ENCODE measurements at regions not wholly inside any gene's neighbourhood (a gene's known extent, or its start where the extent isn't known, plus 50 kb on each side); places are given as distances from the start of the nearest gene placed in this dataset.
"Not testable (repeated sequence)": the region's sequence is repeated elsewhere in the genome, so short reads cannot be mapped to it uniquely, and the experiment has no call there.

DNA sequence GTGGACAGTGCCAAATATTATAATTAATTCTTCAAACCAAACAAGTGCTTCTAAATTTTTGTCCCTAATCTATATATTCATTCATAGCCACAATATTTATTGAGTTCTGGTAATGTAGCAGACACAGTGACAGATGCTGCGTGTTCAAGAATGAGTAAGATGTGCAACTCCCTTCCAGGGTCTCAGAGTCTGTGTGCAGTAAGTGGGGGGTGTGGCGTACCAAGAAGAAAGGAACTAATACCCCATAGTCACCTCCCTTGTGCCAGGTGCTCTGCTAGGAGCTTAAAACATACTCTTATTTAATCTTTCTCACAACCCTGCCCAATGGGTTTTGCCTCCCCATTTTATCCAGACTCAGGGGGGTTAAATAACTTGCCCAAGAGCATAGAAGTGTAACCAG is 358.7 kb downstream of the BARHL2 start:
- FAIRE-seq: no peak
- no peak for DNase-seq (ENCODE audit: insufficient read length, low spot score)
- TF ChIP-seq SPI1 (IDR thresholded peaks at IDR 0.05; ENCODE audit: low read depth, low read length) (no peak), PAX5 (IDR thresholded peaks at IDR 0.05; ENCODE audit: insufficient read depth, low read length, severe bottlenecking) (no peak), TAF1 (IDR thresholded peaks at IDR 0.05; ENCODE audit: low read depth, low read length) (no peak), POU2F2 (IDR thresholded peaks at IDR 0.05; ENCODE audit: low read depth, low read length) (no peak), POLR2A (IDR thresholded peaks at IDR 0.05; ENCODE audit: low read depth, low read length) (no peak), POLR2AphosphoS5 (IDR thresholded peaks at IDR 0.05; ENCODE audit: low read depth, low read length) (no peak)

DNA sequence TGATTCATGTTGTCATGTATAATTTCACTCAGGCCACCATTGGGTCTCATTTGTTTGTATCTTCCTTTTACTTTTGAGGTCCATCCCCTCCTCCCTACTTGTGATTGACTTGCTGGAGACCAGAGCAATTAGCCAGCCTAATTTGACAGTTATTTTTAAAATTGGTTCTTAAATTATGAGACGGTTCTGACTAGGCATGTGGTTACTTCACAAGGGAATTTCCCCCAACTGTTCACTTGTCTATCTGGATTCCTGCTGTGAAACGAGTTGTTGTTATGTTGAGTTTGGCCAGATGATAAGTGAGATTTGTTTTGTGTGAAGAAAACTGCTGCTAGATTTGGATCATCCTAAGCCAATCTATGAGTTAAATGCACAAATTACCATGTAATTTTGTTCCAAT is 359.1 kb downstream of the BARHL2 start:
- FAIRE-seq (no peak), DNase-seq (ENCODE audit: insufficient read length, low spot score) (no peak)
- no peak for TF ChIP-seq PAX5 (IDR thresholded peaks at IDR 0.05; ENCODE audit: insufficient read depth, low read length, severe bottlenecking)
- TF ChIP-seq POLR2A (IDR thresholded peaks at IDR 0.05; ENCODE audit: low read depth, low read length): no peak
- no peak for TF ChIP-seq SPI1 (IDR thresholded peaks at IDR 0.05; ENCODE audit: low read depth, low read length)
- TF ChIP-seq TAF1 (IDR thresholded peaks at IDR 0.05; ENCODE audit: low read depth, low read length): no peak
- TF ChIP-seq POLR2AphosphoS5 (IDR thresholded peaks at IDR 0.05; ENCODE audit: low read depth, low read length): no peak
- no peak for TF ChIP-seq POU2F2 (IDR thresholded peaks at IDR 0.05; ENCODE audit: low read depth, low read length)

GRCh38 chr1:90356991-90357390 is 360.1 kb downstream of the BARHL2 start:
- TF ChIP-seq TAF1 (IDR thresholded peaks at IDR 0.05; ENCODE audit: low read depth, low read length): no peak
- no peak for TF ChIP-seq SPI1 (IDR thresholded peaks at IDR 0.05; ENCODE audit: low read depth, low read length)
- no peak for TF ChIP-seq POU2F2 (IDR thresholded peaks at IDR 0.05; ENCODE audit: low read depth, low read length)
- no peak for TF ChIP-seq PAX5 (IDR thresholded peaks at IDR 0.05; ENCODE audit: insufficient read depth, low read length, severe bottlenecking)
- no peak for TF ChIP-seq POLR2A (IDR thresholded peaks at IDR 0.05; ENCODE audit: low read depth, low read length)
- no peak for TF ChIP-seq POLR2AphosphoS5 (IDR thresholded peaks at IDR 0.05; ENCODE audit: low read depth, low read length)
- DNase-seq (ENCODE audit: insufficient read length, low spot score) (no peak), FAIRE-seq (no peak)

GRCh38 chr1:90356101-90356500 is 361.0 kb downstream of the BARHL2 start:
- FAIRE-seq: no peak
- no peak for DNase-seq (ENCODE audit: insufficient read length, low spot score)
- TF ChIP-seq TAF1 (IDR thresholded peaks at IDR 0.05; ENCODE audit: low read depth, low read length) (no peak), PAX5 (IDR thresholded peaks at IDR 0.05; ENCODE audit: insufficient read depth, low read length, severe bottlenecking) (no peak), POU2F2 (IDR thresholded peaks at IDR 0.05; ENCODE audit: low read depth, low read length) (no peak), SPI1 (IDR thresholded peaks at IDR 0.05; ENCODE audit: low read depth, low read length) (no peak), POLR2AphosphoS5 (IDR thresholded peaks at IDR 0.05; ENCODE audit: low read depth, low read length) (no peak), POLR2A (IDR thresholded peaks at IDR 0.05; ENCODE audit: low read depth, low read length) (no peak)

GRCh38 chr1:90354704-90355103 is 359.8 kb downstream of the ZNF326 start:
- no peak for DNase-seq (ENCODE audit: insufficient read length, low spot score)
- no peak for FAIRE-seq
- TF ChIP-seq PAX5 (IDR thresholded peaks at IDR 0.05; ENCODE audit: insufficient read depth, low read length, severe bottlenecking) (no peak), POLR2A (IDR thresholded peaks at IDR 0.05; ENCODE audit: low read depth, low read length) (no peak), POLR2AphosphoS5 (IDR thresholded peaks at IDR 0.05; ENCODE audit: low read depth, low read length) (no peak), SPI1 (IDR thresholded peaks at IDR 0.05; ENCODE audit: low read depth, low read length) (no peak), TAF1 (IDR thresholded peaks at IDR 0.05; ENCODE audit: low read depth, low read length) (no peak), POU2F2 (IDR thresholded peaks at IDR 0.05; ENCODE audit: low read depth, low read length) (no peak)

DNA sequence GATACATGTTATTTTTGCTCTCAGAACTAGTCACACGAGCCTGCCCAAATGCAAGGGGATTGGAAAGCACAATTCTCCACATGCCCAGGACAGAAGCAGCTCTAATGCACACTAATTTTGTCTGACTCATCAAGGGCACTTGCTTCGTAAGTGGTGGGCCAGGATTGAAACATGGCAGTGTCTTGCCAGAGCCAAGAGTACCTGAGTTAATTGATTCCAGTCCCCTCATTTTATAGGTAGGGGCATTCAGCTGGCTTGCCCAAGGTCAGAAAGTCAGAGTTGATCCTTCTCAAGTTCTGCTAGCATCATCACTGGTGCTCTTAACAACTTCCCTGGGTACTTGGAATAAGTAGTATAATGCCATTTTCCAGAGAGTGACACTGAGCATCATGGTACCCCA is 356.1 kb downstream of the ZNF326 start:
- FAIRE-seq (no peak), DNase-seq (ENCODE audit: insufficient read length, low spot score) (no peak)
- TF ChIP-seq SPI1 (IDR thresholded peaks at IDR 0.05; ENCODE audit: low read depth, low read length) (no peak), PAX5 (IDR thresholded peaks at IDR 0.05; ENCODE audit: insufficient read depth, low read length, severe bottlenecking) (no peak), TAF1 (IDR thresholded peaks at IDR 0.05; ENCODE audit: low read depth, low read length) (no peak), POLR2AphosphoS5 (IDR thresholded peaks at IDR 0.05; ENCODE audit: low read depth, low read length) (no peak), POLR2A (IDR thresholded peaks at IDR 0.05; ENCODE audit: low read depth, low read length) (no peak)

GRCh38 chr1:90349510-90349909 is 354.6 kb downstream of the ZNF326 start:
- DNase-seq (ENCODE audit: insufficient read length, low spot score): no peak
- no peak for TF ChIP-seq SPI1 (IDR thresholded peaks at IDR 0.05; ENCODE audit: low read depth, low read length)
- TF ChIP-seq PAX5 (IDR thresholded peaks at IDR 0.05; ENCODE audit: insufficient read depth, low read length, severe bottlenecking): no peak
- no peak for TF ChIP-seq POLR2AphosphoS5 (IDR thresholded peaks at IDR 0.05; ENCODE audit: low read depth, low read length)
- TF ChIP-seq TAF1 (IDR thresholded peaks at IDR 0.05; ENCODE audit: low read depth, low read length): no peak
- no peak for TF ChIP-seq POLR2A (IDR thresholded peaks at IDR 0.05; ENCODE audit: low read depth, low read length)
- no peak for TF ChIP-seq POU2F2 (IDR thresholded peaks at IDR 0.05; ENCODE audit: low read depth, low read length)
- no peak for FAIRE-seq

- no peak for TF ChIP-seq PAX5 (IDR thresholded peaks at IDR 0.05; ENCODE audit: insufficient read depth, low read length, severe bottlenecking)
- TF ChIP-seq TAF1 (IDR thresholded peaks at IDR 0.05; ENCODE audit: low read depth, low read length): no peak
- TF ChIP-seq SPI1 (IDR thresholded peaks at IDR 0.05; ENCODE audit: low read depth, low read length): no peak
- no peak for FAIRE-seq
Observed at GRCh38 chr1:90348934-90349333, 354.0 kb downstream of the ZNF326 start.

GRCh38 chr1:90348459-90348858 is 353.5 kb downstream of the ZNF326 start:
- not testable (repeated sequence) for FAIRE-seq; DNase-seq (ENCODE audit: insufficient read length, low spot score)

More at GRCh38 chr1:90348934-90349333, 354.0 kb downstream of the ZNF326 start:
- DNase-seq (ENCODE audit: insufficient read length, low spot score): no peak

DNA sequence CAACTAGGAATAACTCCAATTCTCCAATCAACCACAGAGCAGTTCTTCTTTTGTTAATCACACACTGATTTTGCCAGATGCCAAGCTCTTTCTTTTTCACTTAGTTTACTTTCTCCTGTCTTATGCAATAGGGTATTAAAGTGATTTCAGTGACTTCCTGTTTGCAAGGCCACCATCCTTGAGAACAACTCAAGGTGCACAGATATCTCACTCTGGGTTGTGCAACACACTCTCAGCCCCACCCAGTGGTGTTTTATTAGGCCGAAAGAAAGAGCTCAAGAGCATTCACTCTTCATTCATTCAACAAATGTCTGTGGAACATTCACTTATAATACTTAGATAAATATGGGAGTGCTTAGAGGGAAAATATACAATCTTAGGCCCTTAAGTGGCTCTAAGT is 352.5 kb downstream of the ZNF326 start:
- TF ChIP-seq SPI1 (IDR thresholded peaks at IDR 0.05; ENCODE audit: low read depth, low read length): no peak
- no peak for TF ChIP-seq PAX5 (IDR thresholded peaks at IDR 0.05; ENCODE audit: insufficient read depth, low read length, severe bottlenecking)
- TF ChIP-seq POU2F2 (IDR thresholded peaks at IDR 0.05; ENCODE audit: low read depth, low read length): no peak
- no peak for TF ChIP-seq POLR2A (IDR thresholded peaks at IDR 0.05; ENCODE audit: low read depth, low read length)
- TF ChIP-seq TAF1 (IDR thresholded peaks at IDR 0.05; ENCODE audit: low read depth, low read length): no peak
- no peak for TF ChIP-seq POLR2AphosphoS5 (IDR thresholded peaks at IDR 0.05; ENCODE audit: low read depth, low read length)
- FAIRE-seq (no peak), DNase-seq (ENCODE audit: insufficient read length, low spot score) (no peak)
